HG02943 (cell line): ENCODE measurements at regions not wholly inside any gene's neighbourhood (a gene's known extent, or its start where the extent isn't known, plus 50 kb on each side); places are given as distances from the start of the nearest gene placed in this dataset.
"Not testable (repeated sequence)": the region's sequence is repeated elsewhere in the genome, so short reads cannot be mapped to it uniquely, and the experiment has no call there.

ENCODE experiments used
- ATAC-seq: cut with Tn5 transposase; IDR thresholded peaks from one replicate; pipeline ENCODE4 v1.9.1; 2021; ENCODE audit warnings: mild to moderate bottlenecking, low read depth, moderate library complexity; ENCODE audit not compliant: unreplicated experiment

DNA sequence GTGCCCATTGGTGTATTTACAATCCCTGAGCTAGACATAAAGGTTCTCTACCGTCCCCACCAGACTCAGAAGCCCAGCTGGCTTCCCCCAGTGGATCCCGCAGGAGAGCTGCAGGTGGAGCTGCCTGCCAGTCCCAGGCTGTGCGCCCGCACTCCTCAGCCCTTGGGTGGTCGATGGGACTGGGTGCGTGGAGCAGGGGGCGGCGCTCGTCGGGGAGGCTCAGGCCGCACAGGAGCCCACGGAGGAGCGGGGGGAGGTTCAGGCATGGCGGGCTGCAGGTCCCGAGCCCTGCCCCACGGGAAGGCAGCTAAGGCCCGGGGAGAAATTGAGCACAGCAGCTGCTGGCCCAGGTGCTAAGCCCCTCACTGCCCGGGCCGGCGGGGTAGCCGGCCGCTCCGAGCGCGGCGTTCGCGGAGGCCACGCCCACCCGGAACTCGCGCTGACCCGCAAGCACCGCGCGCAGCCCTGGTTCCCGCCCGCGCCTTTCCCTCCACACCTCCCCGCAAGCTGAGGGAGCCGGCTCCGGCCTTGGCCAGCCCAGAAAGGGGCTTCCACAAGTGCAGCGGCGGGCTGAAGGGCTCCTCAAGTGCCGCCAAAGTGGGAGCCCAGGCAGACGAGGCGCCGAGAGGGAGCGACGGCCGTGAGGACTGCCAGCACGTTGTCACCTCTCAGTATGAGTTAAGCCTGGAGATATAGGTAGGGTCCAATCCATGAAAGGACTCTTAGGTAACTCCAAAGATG is 136.7 kb downstream of the HAO1 start:
- ATAC-seq: not testable (repeated sequence)

DNA sequence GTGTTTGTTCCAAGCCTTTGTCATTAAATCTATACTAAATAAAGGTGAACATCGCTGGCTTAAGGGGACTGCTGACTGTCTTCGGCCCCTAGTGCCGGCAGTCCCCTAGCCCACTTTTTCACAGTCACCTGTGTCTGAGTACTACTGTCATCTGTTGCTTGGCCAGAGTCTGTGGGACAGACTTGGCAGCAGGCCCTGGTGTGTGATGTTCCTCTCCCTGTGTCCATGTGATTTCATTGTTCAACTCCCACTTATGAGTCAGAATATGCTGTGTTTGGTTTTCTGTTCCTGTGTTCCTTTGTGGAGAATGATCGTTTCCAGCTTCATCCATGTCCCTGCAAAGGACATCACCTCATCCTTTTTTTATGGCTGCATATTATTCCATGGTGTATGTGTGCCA is 133.4 kb downstream of the HAO1 start:
- ATAC-seq: no peak

- no peak for ATAC-seq
These were observed 123.0 kb downstream of the HAO1 start for GRCh38 chr20:7817286-7817685.

GRCh38 chr20:7818477-7818876 is 121.8 kb downstream of the HAO1 start:
- no peak for ATAC-seq

DNA sequence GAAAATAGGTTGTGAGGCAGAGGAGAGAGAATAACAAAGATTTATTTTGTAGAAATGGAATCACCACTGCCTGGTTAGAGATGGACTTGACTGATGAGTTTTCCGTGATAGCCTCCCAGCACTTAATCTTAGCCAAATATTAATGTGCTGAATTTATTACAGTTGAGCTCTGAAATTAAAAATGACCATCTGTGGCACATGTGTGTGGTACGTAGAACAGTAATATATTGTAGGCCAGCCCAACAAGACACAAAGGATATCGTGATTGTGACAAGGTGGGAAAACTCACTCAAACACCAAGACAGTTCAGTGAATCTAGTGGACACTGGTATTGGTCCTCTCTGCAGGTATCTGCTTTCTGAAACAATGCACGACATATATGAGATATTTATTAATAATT is 119.4 kb downstream of the HAO1 start:
- no peak for ATAC-seq

DNA sequence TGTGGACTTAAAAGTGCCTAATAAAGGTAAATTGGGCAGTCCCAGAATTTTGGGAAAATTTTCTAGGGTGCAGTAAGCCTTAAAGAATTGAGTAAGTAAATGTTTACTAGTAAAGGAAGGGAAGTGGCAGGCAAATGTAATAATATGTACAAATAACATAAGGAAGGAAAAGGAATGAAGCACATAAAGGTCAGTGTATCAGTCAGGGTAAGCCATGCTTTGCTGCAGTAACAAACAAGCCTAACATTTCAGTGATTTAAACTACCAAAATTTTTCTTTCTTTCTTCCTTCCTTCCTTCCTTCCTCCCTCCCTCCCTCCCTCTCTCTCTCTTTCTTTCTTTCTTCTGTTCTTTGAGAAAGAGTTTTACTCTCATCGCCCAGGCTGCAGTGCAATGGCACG is 117.5 kb downstream of the HAO1 start:
- no peak for ATAC-seq

DNA sequence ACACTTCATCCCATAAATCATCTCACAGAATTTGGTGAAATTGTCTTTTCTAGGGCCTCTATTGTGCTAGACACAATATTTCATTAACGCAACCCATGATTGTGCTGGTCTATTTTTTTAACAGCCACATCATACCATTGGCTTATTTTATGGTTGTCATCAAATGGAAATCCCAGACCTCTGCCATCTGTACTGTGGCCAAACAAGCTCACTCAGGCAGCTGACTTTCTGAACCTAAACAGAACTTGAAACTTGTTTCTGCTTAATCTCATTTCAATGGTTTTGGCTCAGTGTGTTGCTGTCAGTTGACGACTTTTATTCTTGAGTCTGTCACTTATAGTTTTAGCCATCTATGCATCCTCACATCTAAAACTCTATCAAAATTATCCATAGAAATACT is 111.8 kb downstream of the HAO1 start:
- no peak for ATAC-seq

- ATAC-seq: no peak
These were observed 111.2 kb downstream of the HAO1 start for GRCh38 chr20:7829031-7829430.

- no peak for ATAC-seq
These were observed 110.5 kb downstream of the HAO1 start for GRCh38 chr20:7829776-7830175.
